ENCODE measurements at regions not wholly inside any gene's neighbourhood (a gene's known extent, or its start where the extent isn't known, plus 50 kb on each side); places are given as distances from the start of the nearest gene placed in this dataset.

DNA sequence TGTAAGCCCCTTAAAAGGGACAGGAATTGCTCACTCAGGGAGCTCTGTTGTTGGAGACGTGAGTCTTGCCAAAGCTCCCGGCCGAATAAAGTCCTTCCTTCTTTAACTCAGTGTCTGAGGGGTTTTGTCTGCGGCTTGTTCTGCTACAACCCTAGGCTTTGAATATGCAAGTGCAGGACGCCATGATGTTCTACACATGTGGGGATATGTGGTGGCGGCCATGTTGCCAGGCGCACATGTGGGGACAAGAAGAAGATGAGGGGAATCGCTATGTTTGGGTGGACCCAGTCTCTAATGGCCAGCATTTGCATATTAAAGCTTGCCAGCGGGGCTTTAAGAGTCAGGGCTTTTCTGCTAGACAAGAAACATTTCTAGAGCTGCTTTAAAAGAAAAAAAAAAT lies 96.8 kb upstream of the CA10 start:
- TF ChIP-seq, protein P1, sequence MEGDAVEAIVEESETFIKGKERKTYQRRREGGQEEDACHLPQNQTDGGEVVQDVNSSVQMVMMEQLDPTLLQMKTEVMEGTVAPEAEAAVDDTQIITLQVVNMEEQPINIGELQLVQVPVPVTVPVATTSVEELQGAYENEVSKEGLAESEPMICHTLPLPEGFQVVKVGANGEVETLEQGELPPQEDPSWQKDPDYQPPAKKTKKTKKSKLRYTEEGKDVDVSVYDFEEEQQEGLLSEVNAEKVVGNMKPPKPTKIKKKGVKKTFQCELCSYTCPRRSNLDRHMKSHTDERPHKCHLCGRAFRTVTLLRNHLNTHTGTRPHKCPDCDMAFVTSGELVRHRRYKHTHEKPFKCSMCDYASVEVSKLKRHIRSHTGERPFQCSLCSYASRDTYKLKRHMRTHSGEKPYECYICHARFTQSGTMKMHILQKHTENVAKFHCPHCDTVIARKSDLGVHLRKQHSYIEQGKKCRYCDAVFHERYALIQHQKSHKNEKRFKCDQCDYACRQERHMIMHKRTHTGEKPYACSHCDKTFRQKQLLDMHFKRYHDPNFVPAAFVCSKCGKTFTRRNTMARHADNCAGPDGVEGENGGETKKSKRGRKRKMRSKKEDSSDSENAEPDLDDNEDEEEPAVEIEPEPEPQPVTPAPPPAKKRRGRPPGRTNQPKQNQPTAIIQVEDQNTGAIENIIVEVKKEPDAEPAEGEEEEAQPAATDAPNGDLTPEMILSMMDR (optimal IDR thresholded peaks at IDR 0.05 in 1 of 3, IDR thresholded peaks at IDR 0.05 in 1 of 3, conservative IDR thresholded peaks at IDR 0.05 in 1 of 3; ENCODE audit: extremely low read depth in 1 of 3, insufficient read depth in 2 of 3, low read length in 3 of 3): no peak
- no peak for TF ChIP-seq EZH2 (IDR thresholded peaks at IDR 0.05; ENCODE audit: low read length)
